Kidney capillary endothelial cell (primary cell): ENCODE measurements at regions not wholly inside any gene's neighbourhood (a gene's known extent, or its start where the extent isn't known, plus 50 kb on each side); places are given as distances from the start of the nearest gene placed in this dataset.

ENCODE experiments used
- DNase-seq: peaks from one replicate; pipeline ENCODE4 v3.0.0-alpha.2; 2018; ENCODE audit warnings: low spot score

GRCh38 chr12:77352946-77353345, 287.6 kb upstream of the E2F7 start:
- DNase-seq, result no peak

- DNase-seq, result no peak
Measured at GRCh38 chr12:77351860-77352259, 286.5 kb upstream of the E2F7 start.

DNA sequence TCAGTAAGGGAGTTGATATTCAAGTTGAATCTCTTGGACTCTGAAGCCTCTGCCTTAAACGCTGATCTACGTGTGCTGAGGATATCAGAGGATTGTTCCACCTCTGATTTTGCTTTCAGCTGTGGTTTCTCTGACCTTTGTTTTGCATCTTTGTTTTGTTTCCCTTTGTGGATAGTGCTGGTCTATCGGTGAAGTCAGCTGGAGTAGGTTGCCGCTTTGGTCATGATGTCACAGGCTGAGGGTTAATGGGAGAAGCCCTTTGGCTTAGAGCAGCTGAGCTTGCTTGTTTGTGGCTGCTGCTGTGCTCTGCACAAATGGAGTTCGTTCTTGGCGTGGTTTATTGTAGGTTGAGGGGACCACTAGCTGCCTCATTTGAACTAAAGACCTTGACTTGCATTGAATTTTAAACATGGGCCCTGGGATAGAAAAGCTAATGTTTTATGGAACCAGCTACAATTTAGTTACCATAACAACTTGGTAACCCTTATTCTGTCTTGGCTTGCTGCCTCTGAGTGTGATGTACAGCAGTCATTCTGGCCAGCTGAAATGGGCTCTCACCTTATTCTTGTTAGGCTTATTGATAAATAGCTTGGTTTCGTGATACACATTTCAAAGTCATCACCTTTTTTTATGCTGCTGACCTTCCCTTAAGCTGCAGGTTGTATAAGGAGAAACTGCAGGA, 284.5 kb upstream of the E2F7 start:
- DNase-seq, result no peak

GRCh38 chr12:77347017-77347416, 281.6 kb upstream of the E2F7 start:
- DNase-seq, result no peak

GRCh38 chr12:77345336-77345735, 280.0 kb upstream of the E2F7 start:
- DNase-seq, result no peak

- DNase-seq, result no peak
Measured at GRCh38 chr12:77344651-77345050, 279.3 kb upstream of the E2F7 start.

GRCh38 chr12:77343291-77343690, 277.9 kb upstream of the E2F7 start:
- DNase-seq, result peak; percentile 64

DNA sequence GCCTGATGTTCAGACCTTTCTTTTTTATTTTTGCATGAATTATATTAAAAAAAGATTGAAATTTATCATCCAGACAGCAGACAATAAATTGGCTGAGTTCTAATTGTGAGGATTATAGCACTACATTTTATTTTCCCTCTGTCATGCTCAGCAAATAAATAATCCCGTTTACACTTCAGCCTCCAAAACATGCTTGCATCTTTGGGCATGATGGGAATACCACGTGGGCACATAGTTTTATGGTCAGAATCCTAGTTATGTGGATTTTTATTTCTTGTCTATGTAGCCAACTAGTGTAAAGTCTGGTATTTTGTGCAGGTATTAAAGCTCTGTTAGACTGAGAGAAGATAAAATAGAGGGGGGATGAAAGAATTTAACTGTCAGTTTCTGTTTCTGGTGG, 276.9 kb upstream of the E2F7 start:
- DNase-seq, result no peak

- DNase-seq, result peak; percentile 53
Measured at GRCh38 chr12:77339610-77340009, 274.2 kb upstream of the E2F7 start.

GRCh38 chr12:77337362-77337761, 272.0 kb upstream of the E2F7 start:
- DNase-seq, result no peak

DNA sequence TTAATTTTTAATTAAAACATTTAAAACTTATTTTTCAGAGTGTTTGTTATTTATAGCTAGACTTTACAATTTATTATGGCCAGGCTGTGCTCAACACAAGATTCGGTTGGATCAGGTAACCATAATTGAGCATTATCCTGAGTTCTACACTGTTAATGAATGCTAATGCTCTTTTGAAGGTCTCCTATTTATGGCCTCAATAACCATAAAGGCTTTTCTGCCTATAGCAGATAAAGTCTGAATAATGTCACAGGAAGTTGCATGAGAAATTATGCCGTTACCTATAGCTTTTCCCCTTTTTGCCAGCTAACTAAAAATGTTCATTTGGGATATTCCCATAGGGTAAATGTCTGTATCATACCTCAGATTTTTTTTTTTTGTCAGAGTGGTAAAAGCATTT, 269.4 kb upstream of the E2F7 start:
- no peak for DNase-seq

DNA sequence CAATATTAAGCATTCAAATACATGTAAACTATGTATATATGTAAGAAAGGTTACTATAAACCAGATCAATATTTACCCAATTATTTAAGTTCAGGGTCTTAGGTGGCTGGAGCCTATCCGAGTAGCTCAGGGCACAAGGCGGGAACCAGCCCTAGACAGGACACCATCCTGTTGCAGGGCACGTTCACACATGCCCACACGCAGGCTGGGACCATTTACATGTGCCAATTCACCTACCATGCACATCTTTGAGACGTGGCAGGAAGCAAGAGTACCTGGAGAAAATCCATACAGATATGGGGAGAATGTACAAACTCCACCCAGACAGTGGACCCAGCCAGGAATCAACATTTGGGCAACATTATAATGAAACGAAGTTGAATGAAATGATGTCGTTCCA, 263.0 kb upstream of the E2F7 start:
- DNase-seq, result no peak

GRCh38 chr12:77325511-77326236, 260.3 kb upstream of the E2F7 start:
- no peak for DNase-seq

- DNase-seq, result peak; percentile 55
Measured at GRCh38 chr12:77324763-77325468, 259.5 kb upstream of the E2F7 start.

DNA sequence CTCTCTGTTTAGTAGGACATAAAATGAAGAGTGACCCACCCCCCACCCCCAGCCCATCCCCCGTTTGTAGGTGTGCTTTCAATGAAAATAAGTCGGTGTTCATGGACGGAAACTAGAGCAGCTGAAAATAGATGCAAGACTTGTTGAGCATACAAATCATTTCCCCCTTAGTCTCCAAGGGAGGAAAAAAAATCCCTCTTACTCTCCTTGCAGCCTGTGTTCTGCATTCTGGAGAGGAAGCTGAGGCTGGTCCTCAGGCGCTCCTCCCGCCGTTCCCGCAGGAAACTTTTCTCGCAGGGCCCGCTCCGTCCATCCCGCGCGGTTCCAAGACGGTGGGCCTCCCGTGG, 259.0 kb upstream of the E2F7 start:
- DNase-seq, result no peak

- no peak for DNase-seq
Measured at GRCh38 chr12:77323788-77324415, 258.5 kb upstream of the E2F7 start.

DNA sequence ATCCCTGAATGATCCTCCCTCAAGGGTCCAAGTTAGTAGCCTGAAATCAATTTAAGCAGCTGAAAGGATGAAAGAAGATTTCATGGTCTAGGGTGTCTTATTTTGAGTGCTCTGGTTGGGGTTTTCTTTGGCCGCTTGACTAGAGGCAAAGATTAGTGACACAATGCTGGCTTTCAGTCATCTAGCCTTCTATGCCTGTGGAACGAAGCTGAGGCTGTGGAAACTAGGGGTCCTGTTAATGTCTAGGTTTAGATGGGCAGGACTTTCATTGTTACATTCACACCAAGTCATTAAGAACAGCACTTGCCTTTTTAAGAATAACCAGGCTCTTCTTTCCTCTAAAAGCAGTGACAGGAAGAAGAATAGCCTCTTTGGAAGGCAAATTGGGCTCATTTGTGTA, 253.8 kb upstream of the E2F7 start:
- no peak for DNase-seq

GRCh38 chr12:77315407-77315806, 250.0 kb upstream of the E2F7 start:
- no peak for DNase-seq

DNA sequence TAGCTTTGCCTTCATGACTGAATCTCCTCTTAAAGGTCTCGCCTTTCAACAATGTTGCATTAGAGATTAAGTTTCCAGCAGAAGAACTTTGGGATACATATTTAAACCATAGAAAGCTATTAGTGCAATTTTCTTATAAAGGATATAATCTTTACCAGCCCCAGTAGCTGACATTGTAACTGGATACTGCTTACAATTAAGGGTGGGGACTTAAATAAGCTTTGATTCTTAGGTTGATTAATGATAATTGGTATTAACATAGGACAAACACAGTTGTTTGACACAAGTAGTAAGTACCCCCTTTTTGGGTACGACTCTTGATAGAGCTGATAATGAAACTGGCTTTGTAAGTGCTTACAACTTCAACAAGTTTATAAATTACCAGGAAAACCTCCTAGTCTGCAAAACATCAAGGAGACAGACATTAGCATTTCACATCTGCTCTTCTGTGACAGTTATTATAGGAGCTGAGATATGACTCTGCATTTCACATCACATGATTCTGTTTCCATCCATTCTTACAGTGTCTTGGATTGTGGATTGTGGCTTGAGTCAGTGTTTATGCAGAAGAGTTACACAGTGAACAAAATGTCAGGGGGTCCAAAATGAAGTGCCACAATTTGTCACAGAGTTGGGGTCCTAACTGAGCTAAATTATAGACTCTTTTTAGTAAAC, 249.1 kb upstream of the E2F7 start:
- no peak for DNase-seq

DNA sequence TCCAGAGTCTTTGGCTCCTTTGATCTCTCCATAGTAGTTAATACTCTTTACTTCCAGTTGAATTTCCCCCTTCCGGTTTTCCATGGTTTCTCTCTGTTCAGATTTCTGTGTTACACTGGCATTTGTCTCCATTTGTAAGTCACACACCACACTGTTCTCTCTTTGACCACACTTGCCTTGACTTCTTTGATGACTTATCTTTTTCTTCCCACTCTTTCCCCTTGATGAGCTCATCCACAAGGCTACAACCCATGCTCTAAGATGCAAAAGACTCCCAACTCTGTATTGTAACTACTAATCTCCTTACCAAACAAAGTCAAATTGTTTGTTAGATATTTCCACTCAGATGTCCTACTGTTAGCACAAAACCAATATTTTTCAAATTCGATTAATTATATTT, 242.7 kb upstream of the E2F7 start:
- DNase-seq, result no peak

- DNase-seq, result no peak
Measured at GRCh38 chr12:77300811-77301210, 235.4 kb upstream of the E2F7 start.

GRCh38 chr12:77299910-77300669, 234.7 kb upstream of the E2F7 start:
- peak; percentile 25 for DNase-seq
